ENCODE measurements at regions not wholly inside any gene's neighbourhood (a gene's known extent, or its start where the extent isn't known, plus 50 kb on each side); places are given as distances from the start of the nearest gene placed in this dataset.

- no peak for DNase-seq
Measured at GRCh38 chr18:25866331-25866730, 224.1 kb downstream of the SS18 start.

- no peak for DNase-seq
Measured at GRCh38 chr18:25862881-25863600, 227.4 kb downstream of the SS18 start.

- no peak for DNase-seq
Measured at GRCh38 chr18:25853691-25854433, 236.6 kb downstream of the SS18 start.

GRCh38 chr18:25843791-25844190, 246.6 kb downstream of the SS18 start:
- no peak for DNase-seq

GRCh38 chr18:25842665-25843064, 247.7 kb downstream of the SS18 start:
- DNase-seq = no peak

GRCh38 chr18:25834061-25834460, 256.4 kb downstream of the SS18 start:
- DNase-seq = no peak

GRCh38 chr18:25832001-25832604, 258.3 kb downstream of the SS18 start:
- no peak for DNase-seq

GRCh38 chr18:25831301-25831701, 259.1 kb downstream of the SS18 start:
- no peak for DNase-seq

- no peak for DNase-seq
Measured at GRCh38 chr18:25830787-25831186, 259.6 kb downstream of the SS18 start.

GRCh38 chr18:25827961-25828561, 262.4 kb downstream of the SS18 start:
- no peak for DNase-seq

- DNase-seq = no peak
Measured at GRCh38 chr18:25827228-25827627, 263.2 kb downstream of the SS18 start.

GRCh38 chr18:25826823-25827222, 263.6 kb downstream of the SS18 start:
- no peak for DNase-seq

GRCh38 chr18:25825979-25826776, 264.2 kb downstream of the SS18 start:
- no peak for DNase-seq

GRCh38 chr18:25825056-25825455, 265.4 kb downstream of the SS18 start:
- DNase-seq = no peak

GRCh38 chr18:25819746-25820363, 270.6 kb downstream of the SS18 start:
- no peak for DNase-seq

- no peak for DNase-seq
Measured at GRCh38 chr18:25818505-25818904, 271.9 kb downstream of the SS18 start.

GRCh38 chr18:25817546-25818237, 272.7 kb downstream of the SS18 start:
- no peak for DNase-seq

- no peak for DNase-seq
Measured at GRCh38 chr18:25815659-25816058, 274.8 kb downstream of the SS18 start.

- DNase-seq = no peak
Measured at GRCh38 chr18:25814841-25815458, 275.5 kb downstream of the SS18 start.

GRCh38 chr18:25813110-25813509, 277.3 kb downstream of the SS18 start:
- DNase-seq = no peak

- DNase-seq = no peak
Measured at GRCh38 chr18:25810736-25811135, 279.7 kb downstream of the SS18 start.

Data from NCI-H1694 treated with DMSO at 0.1 percent for 48 hours (cell line).